CD4-positive, alpha-beta T cell (primary cell): ENCODE measurements at regions not wholly inside any gene's neighbourhood (a gene's known extent, or its start where the extent isn't known, plus 50 kb on each side); places are given as distances from the start of the nearest gene placed in this dataset.

ENCODE experiments used
- ATAC-seq: fragments of 200-7000 bp; cut with Tn5 transposase; one replicate; pipeline ENCODE4 v1.10.0; 2022; ENCODE audit warnings: mild to moderate bottlenecking; ENCODE audit not compliant: poor library complexity
- CTCF ChIA-PET: fragments of 350-600 bp; sonication (Branson Sonifier 250); formaldehyde crosslinking; loops from one replicate; lab custom pipeline; 2021; ENCODE audit warnings: antibody characterized with exemption, inconsistent platforms; lab: Charles Lee
- POLR2A ChIA-PET: fragments of 350-600 bp; sonication (Branson Sonifier 250); formaldehyde crosslinking; loops from one replicate; lab custom pipeline; 2021; ENCODE audit warnings: antibody characterized with exemption, inconsistent platforms; lab: Charles Lee
- DNase-seq, 14 experiments: peaks; one replicate each; pipeline ENCODE4 v3.0.0-alpha.2; 2013 to 2020; ENCODE audit warnings: mixed read lengths in 2 of 14
- H3K27ac ChIP-seq, 2 donors: one replicate each; pipeline versions ENCODE4 v1.5.1 to v1.7.0; 2013; ENCODE audit warnings: low read length in 2 of 2, low read depth in 1 of 2, mild to moderate bottlenecking in 1 of 2
- H3K27me3 ChIP-seq, 2 experiments: 1 replicate in 1 of 2; 2 replicates in 1 of 2; pipeline versions ENCODE4 v1.6.1 to v1.7.0; 2013; ENCODE audit warnings: low read length in 2 of 2, control low read depth in 1 of 2, mild to moderate bottlenecking in 1 of 2, moderate library complexity in 1 of 2; ENCODE audit not compliant: insufficient read depth in 2 of 2, control insufficient read depth in 1 of 2
- H3K36me3 ChIP-seq: one replicate; pipeline ENCODE4 v1.6.1; 2013; ENCODE audit warnings: low read length, control low read depth; ENCODE audit not compliant: insufficient read depth
- H3K4me1 ChIP-seq: one replicate; pipeline ENCODE4 v1.6.1; 2013; ENCODE audit warnings: low read length, control low read depth; ENCODE audit not compliant: insufficient read depth
- H3K4me3 ChIP-seq: one replicate; pipeline ENCODE4 v1.5.1; 2013; ENCODE audit warnings: mild to moderate bottlenecking, low read length, moderate library complexity
- H3K9me3 ChIP-seq, 2 experiments: 1 replicate in 1 of 2; 2 replicates in 1 of 2; pipeline versions ENCODE4 v1.6.1 to v1.7.0; 2013; ENCODE audit warnings: low read length in 2 of 2, mild to moderate bottlenecking in 2 of 2, control low read depth in 1 of 2, moderate library complexity in 1 of 2; ENCODE audit not compliant: control insufficient read depth in 1 of 2, insufficient read depth in 1 of 2
- H3K27ac Mint-ChIP-seq: one replicate; pipeline ENCODE4 v1.8.0; 2020; ENCODE audit warnings: mixed read lengths
- H3K27me3 Mint-ChIP-seq: one replicate; pipeline ENCODE4 v1.8.0; 2021; ENCODE audit warnings: mixed read lengths
- H3K36me3 Mint-ChIP-seq: one replicate; pipeline ENCODE4 v1.8.0; 2021; ENCODE audit warnings: low read depth, mixed read lengths
- H3K4me1 Mint-ChIP-seq: one replicate; pipeline ENCODE4 v1.8.0; 2021; ENCODE audit warnings: low read depth, mixed read lengths
- H3K4me3 Mint-ChIP-seq: one replicate; pipeline ENCODE4 v1.8.0; 2020; ENCODE audit warnings: mild to moderate bottlenecking, mixed read lengths
- H3K9me3 Mint-ChIP-seq: one replicate; pipeline ENCODE4 v1.8.0; 2020; ENCODE audit warnings: mixed read lengths
- CTCF ChIP-seq: fragments of 200-600 bp; IDR thresholded peaks from one replicate; pipeline ENCODE4 v1.8.0; 2022; ENCODE audit warnings: antibody characterized with exemption, mild to moderate bottlenecking
- intact Hi-C, 2 experiments: fragments of 100-400 bp; cut with DNase I in 1 of 2; cut with micrococcal nuclease in 1 of 2; formaldehyde crosslinking; loops; one replicate each; pipeline versions ENCODE4 v1.15.1 to v1.9.0; 2023 to 2025; cut with DNase I, micrococcal nuclease

- intact Hi-C loops, result no loop called here
- peaks cover 0 to 5% of the 10 kb centered on the region in 2 experiments for H3K27me3 ChIP-seq
- no peaks in the 10 kb centered on the region for H3K4me1 ChIP-seq
- no peaks in the 10 kb centered on the region for H3K9me3 Mint-ChIP-seq
- no peak overlapping the region for H3K27ac Mint-ChIP-seq
- no peak for DNase-seq
- peaks cover 15% of the 10 kb centered on the region for H3K27me3 Mint-ChIP-seq
- ChIA-PET CTCF (no interaction called here), POLR2A (no interaction called here)
- H3K4me1 Mint-ChIP-seq, result no peaks in the 10 kb centered on the region
- H3K36me3 ChIP-seq, result no peaks in the 10 kb centered on the region
- ATAC-seq, result no peak
- no peak for TF ChIP-seq CTCF
- no peak overlapping the region for H3K4me3 ChIP-seq
- H3K27ac ChIP-seq, result no peak overlapping the region
- H3K36me3 Mint-ChIP-seq, result no peaks in the 10 kb centered on the region
- H3K4me3 Mint-ChIP-seq, result no peak overlapping the region
- no peaks in the 10 kb centered on the region for H3K9me3 ChIP-seq
These were observed 51.8 kb upstream of the TRABD2B start for GRCh38 chr1:48048980-48049379.

GRCh38 chr1:48048064-48048463 is 50.9 kb upstream of the TRABD2B start:
- intact Hi-C loops, result no loop called here
- Mint-ChIP-seq H3K9me3 (no peaks in the 10 kb centered on the region), H3K4me1 (no peaks in the 10 kb centered on the region), H3K36me3 (no peaks in the 10 kb centered on the region), H3K27ac (no peak overlapping the region), H3K4me3 (no peak overlapping the region), H3K27me3 (peaks cover 15% of the 10 kb centered on the region)
- Histone ChIP-seq H3K36me3 (no peaks in the 10 kb centered on the region), H3K27me3 (peaks cover 0 to 5% of the 10 kb centered on the region in 2 experiments), H3K4me1 (no peaks in the 10 kb centered on the region), H3K4me3 (no peak overlapping the region), H3K27ac (no peak overlapping the region), H3K9me3 (no peaks in the 10 kb centered on the region)
- no peak for TF ChIP-seq CTCF
- POLR2A ChIA-PET, result no interaction called here
- CTCF ChIA-PET, result no interaction called here
- ATAC-seq (no peak), DNase-seq (no peak)

GRCh38 chr1:48047116-48047515 is 49.9 kb upstream of the TRABD2B start:
- H3K27ac ChIP-seq, result no peak overlapping the region
- H3K9me3 ChIP-seq, result no peaks in the 10 kb centered on the region
- H3K27ac Mint-ChIP-seq, result no peak overlapping the region
- TF ChIP-seq CTCF, result no peak
- POLR2A ChIA-PET, result no interaction called here
- H3K36me3 ChIP-seq, result no peaks in the 10 kb centered on the region
- H3K4me1 ChIP-seq, result no peaks in the 10 kb centered on the region
- H3K4me3 Mint-ChIP-seq, result no peak overlapping the region
- H3K9me3 Mint-ChIP-seq, result no peaks in the 10 kb centered on the region
- CTCF ChIA-PET, result no interaction called here
- no peak for ATAC-seq
- no peak overlapping the region for H3K4me3 ChIP-seq
- H3K27me3 ChIP-seq, result peaks cover 0 to 3% of the 10 kb centered on the region in 2 experiments
- intact Hi-C loops, result no loop called here
- H3K4me1 Mint-ChIP-seq, result no peaks in the 10 kb centered on the region
- H3K36me3 Mint-ChIP-seq, result no peaks in the 10 kb centered on the region
- peaks cover 15% of the 10 kb centered on the region for H3K27me3 Mint-ChIP-seq
- DNase-seq, result no peak
